ENCODE measurements at regions not wholly inside any gene's neighbourhood (a gene's known extent, or its start where the extent isn't known, plus 50 kb on each side); places are given as distances from the start of the nearest gene placed in this dataset.

DNA sequence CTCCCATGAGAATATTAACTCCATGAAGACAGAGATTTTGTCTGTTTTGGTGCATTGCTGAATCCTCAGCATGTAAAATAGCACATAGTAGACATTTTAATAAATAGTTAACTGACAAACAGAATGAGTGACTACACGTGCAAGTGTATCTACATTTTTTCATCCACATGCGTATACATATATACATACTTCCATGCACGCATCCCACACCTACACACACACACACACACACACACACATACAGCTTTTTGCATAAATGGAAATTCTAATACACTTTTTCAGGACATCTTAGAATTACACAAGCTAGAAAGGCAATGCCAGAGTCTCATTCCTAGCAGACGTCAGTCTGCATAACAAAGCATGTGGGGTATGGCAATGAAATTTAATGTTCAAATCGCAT lies 139.7 kb upstream of the LRFN2 start:
- Histone ChIP-seq H3K9me3 (ENCODE audit: insufficient read depth, low read depth) (no peaks in the 10 kb centered on the region), H3K27me3 (ENCODE audit: insufficient read depth, low read depth) (peaks cover 59% of the 10 kb centered on the region), H4K20me1 (ENCODE audit: insufficient read depth) (no peaks in the 10 kb centered on the region), H3K79me2 (ENCODE audit: low read depth) (no peaks in the 10 kb centered on the region), H3K4me1 (replicated peaks; ENCODE audit: insufficient read depth) (no peaks in the 10 kb centered on the region), H3K4me3 (no peak overlapping the region), H3F3A (ENCODE audit: insufficient read depth, low read depth) (no peaks in the 10 kb centered on the region), H3K4me2 (no peak overlapping the region), H3K9me2 (ENCODE audit: insufficient read depth) (no peaks in the 10 kb centered on the region), H3K36me3 (ENCODE audit: low read depth) (no peaks in the 10 kb centered on the region), H2AFZ (no peak overlapping the region), H3K27ac (no peak overlapping the region)
- POLR2A ChIA-PET (ENCODE audit: unreplicated experiment), result no interaction called here
- intact Hi-C loops (cut with micrococcal nuclease; ENCODE audit: unreplicated experiment), result no loop called here
- no peak for TF ChIP-seq EZH2 (IDR thresholded peaks at IDR 0.05; ENCODE audit: low read depth)
- TF ChIP-seq, protein P1, sequence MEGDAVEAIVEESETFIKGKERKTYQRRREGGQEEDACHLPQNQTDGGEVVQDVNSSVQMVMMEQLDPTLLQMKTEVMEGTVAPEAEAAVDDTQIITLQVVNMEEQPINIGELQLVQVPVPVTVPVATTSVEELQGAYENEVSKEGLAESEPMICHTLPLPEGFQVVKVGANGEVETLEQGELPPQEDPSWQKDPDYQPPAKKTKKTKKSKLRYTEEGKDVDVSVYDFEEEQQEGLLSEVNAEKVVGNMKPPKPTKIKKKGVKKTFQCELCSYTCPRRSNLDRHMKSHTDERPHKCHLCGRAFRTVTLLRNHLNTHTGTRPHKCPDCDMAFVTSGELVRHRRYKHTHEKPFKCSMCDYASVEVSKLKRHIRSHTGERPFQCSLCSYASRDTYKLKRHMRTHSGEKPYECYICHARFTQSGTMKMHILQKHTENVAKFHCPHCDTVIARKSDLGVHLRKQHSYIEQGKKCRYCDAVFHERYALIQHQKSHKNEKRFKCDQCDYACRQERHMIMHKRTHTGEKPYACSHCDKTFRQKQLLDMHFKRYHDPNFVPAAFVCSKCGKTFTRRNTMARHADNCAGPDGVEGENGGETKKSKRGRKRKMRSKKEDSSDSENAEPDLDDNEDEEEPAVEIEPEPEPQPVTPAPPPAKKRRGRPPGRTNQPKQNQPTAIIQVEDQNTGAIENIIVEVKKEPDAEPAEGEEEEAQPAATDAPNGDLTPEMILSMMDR (conservative IDR thresholded peaks at IDR 0.05), result no peak
- CTCF ChIA-PET, result no interaction called here
- DNase-seq, result no peak
- no TSS peak for BruUV-seq (replicated peaks)

DNA sequence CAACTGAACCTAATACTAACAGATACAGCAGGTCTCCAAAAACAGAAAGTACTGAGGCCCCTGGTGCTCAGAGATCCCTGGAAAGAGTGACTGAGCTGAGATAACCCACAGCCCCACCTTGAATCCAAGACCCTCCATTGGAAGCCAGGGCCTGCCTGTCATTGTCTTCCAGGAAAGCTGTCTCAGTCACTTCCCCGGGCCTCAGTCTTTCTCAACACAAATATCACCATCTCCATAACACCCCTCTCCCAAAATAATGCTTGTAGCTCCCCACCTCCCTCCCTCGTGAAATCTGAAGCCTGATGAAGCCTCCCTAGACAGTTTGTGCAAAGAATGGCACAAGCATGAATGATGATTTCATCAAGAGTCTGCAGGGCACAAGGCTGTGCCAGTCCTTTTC lies 138.2 kb upstream of the LRFN2 start:
- no peak overlapping the region for H3K4me2 ChIP-seq
- no peaks in the 10 kb centered on the region for H3K9me3 ChIP-seq (ENCODE audit: insufficient read depth, low read depth)
- no TSS peak for BruUV-seq (replicated peaks)
- no peaks in the 10 kb centered on the region for H3K36me3 ChIP-seq (ENCODE audit: low read depth)
- H3K9me2 ChIP-seq (ENCODE audit: insufficient read depth), result no peaks in the 10 kb centered on the region
- no peaks in the 10 kb centered on the region for H3F3A ChIP-seq (ENCODE audit: insufficient read depth, low read depth)
- H3K79me2 ChIP-seq (ENCODE audit: low read depth), result no peaks in the 10 kb centered on the region
- ChIA-PET POLR2A (ENCODE audit: unreplicated experiment) (no interaction called here), CTCF (no interaction called here)
- H4K20me1 ChIP-seq (ENCODE audit: insufficient read depth), result no peaks in the 10 kb centered on the region
- no peak overlapping the region for H2AFZ ChIP-seq
- intact Hi-C loops (cut with micrococcal nuclease; ENCODE audit: unreplicated experiment), result no loop called here
- no peak for TF ChIP-seq EZH2 (IDR thresholded peaks at IDR 0.05; ENCODE audit: low read depth)
- TF ChIP-seq, protein P1 (conservative IDR thresholded peaks at IDR 0.05), result no peak
- no peak overlapping the region for H3K27ac ChIP-seq
- H3K4me1 ChIP-seq (replicated peaks; ENCODE audit: insufficient read depth), result no peaks in the 10 kb centered on the region
- H3K27me3 ChIP-seq (ENCODE audit: insufficient read depth, low read depth), result peaks cover 58% of the 10 kb centered on the region
- H3K4me3 ChIP-seq, result no peak overlapping the region
- no peak for DNase-seq

DNA sequence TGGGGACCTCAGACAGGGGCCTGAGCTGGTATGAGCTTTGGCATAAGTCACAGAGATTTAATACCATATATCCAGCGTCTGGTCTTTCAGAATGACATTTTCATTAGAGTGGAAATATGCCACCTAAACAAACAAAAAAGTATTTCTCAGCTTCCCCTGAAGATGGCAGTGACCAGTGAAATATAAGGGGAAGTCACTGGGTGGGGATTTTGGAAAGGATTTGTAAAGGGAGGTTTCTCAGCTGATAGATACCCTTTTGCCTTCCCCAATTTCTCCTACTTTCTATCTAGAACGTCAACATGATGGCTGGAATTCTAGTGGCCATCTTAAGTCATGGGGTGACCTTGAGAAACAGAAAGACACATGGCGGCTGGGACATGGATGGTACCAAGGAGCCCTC lies 137.7 kb upstream of the LRFN2 start:
- ChIA-PET POLR2A (ENCODE audit: unreplicated experiment) (no interaction called here), CTCF (no interaction called here)
- TF ChIP-seq, protein P1 (conservative IDR thresholded peaks at IDR 0.05), result no peak
- TF ChIP-seq EZH2 (IDR thresholded peaks at IDR 0.05; ENCODE audit: low read depth), result no peak

More for the DNA sequence above, 137.7 kb upstream of the LRFN2 start:
- no peaks in the 10 kb centered on the region for H3K36me3 ChIP-seq (ENCODE audit: low read depth)
- no peak for DNase-seq
- no peaks in the 10 kb centered on the region for H3K9me3 ChIP-seq (ENCODE audit: insufficient read depth, low read depth)
- no peaks in the 10 kb centered on the region for H3K79me2 ChIP-seq (ENCODE audit: low read depth)
- intact Hi-C loops (cut with micrococcal nuclease; ENCODE audit: unreplicated experiment), result no loop called here
- no peaks in the 10 kb centered on the region for H3K9me2 ChIP-seq (ENCODE audit: insufficient read depth)
- H3K4me2 ChIP-seq, result no peak overlapping the region
- H3K4me1 ChIP-seq (replicated peaks; ENCODE audit: insufficient read depth), result no peaks in the 10 kb centered on the region
- no peaks in the 10 kb centered on the region for H4K20me1 ChIP-seq (ENCODE audit: insufficient read depth)
- no peak overlapping the region for H3K27ac ChIP-seq
- H3K4me3 ChIP-seq, result no peak overlapping the region
- no peak overlapping the region for H2AFZ ChIP-seq
- no TSS peak for BruUV-seq (replicated peaks)
- H3K27me3 ChIP-seq (ENCODE audit: insufficient read depth, low read depth), result peaks cover 55% of the 10 kb centered on the region
- H3F3A ChIP-seq (ENCODE audit: insufficient read depth, low read depth), result no peaks in the 10 kb centered on the region

Measured in PC-9 (cell line).